Testis (tissue), 2 donors: ENCODE measurements at regions not wholly inside any gene's neighbourhood (a gene's known extent, or its start where the extent isn't known, plus 50 kb on each side); places are given as distances from the start of the nearest gene placed in this dataset.

Experiments
- CTCF ChIP-seq, 3 experiments: fragments of 450-650 bp in 2 of 3; fragments of 200-600 bp in 1 of 3; sonication (generic) in 1 of 3; IDR thresholded peaks; one replicate each; pipeline ENCODE4 v1.5.1; 2016 to 2019; ENCODE audit warnings: antibody characterized with exemption in 3 of 3, mild to moderate bottlenecking in 2 of 3, moderate library complexity in 1 of 3
- POLR2A ChIP-seq: fragments of 450-650 bp; IDR thresholded peaks from one replicate; pipeline ENCODE4 v1.6.1; 2017; ENCODE audit warnings: antibody characterized with exemption, mild to moderate bottlenecking, moderate library complexity

GRCh38 chr1:208837242-208837641 is 593.1 kb upstream of the PLXNA2 start:
- TF ChIP-seq CTCF (IDR thresholded peaks at IDR 0.05) = no peak
- no peak for TF ChIP-seq POLR2A
